MG63 (cell line): ENCODE measurements at regions not wholly inside any gene's neighbourhood (a gene's known extent, or its start where the extent isn't known, plus 50 kb on each side); places are given as distances from the start of the nearest gene placed in this dataset.

Source experiments
- DNase-seq: peaks from one replicate; pipeline ENCODE4 v3.0.0-alpha.2; 2020
- H3K27me3 ChIP-seq: fragments of 250-450 bp; sonication (Bioruptor Pico); 2 replicates; pipeline ENCODE4 v1.5.1; 2020; ENCODE audit warnings: mild to moderate bottlenecking, moderate library complexity
- H3K36me3 ChIP-seq: fragments of 250-450 bp; sonication (Bioruptor Pico); 2 replicates; pipeline ENCODE4 v1.5.1; 2020; ENCODE audit warnings: mild to moderate bottlenecking, moderate library complexity
- H3K4me3 ChIP-seq: fragments of 250-450 bp; sonication (Bioruptor Pico); 2 replicates; pipeline ENCODE4 v1.5.1; 2020; ENCODE audit warnings: mild to moderate bottlenecking, moderate library complexity
- H3K9me3 ChIP-seq: fragments of 250-450 bp; sonication (Bioruptor Pico); 2 replicates; pipeline ENCODE4 v1.5.1; 2020; ENCODE audit warnings: mild to moderate bottlenecking, moderate library complexity

DNA sequence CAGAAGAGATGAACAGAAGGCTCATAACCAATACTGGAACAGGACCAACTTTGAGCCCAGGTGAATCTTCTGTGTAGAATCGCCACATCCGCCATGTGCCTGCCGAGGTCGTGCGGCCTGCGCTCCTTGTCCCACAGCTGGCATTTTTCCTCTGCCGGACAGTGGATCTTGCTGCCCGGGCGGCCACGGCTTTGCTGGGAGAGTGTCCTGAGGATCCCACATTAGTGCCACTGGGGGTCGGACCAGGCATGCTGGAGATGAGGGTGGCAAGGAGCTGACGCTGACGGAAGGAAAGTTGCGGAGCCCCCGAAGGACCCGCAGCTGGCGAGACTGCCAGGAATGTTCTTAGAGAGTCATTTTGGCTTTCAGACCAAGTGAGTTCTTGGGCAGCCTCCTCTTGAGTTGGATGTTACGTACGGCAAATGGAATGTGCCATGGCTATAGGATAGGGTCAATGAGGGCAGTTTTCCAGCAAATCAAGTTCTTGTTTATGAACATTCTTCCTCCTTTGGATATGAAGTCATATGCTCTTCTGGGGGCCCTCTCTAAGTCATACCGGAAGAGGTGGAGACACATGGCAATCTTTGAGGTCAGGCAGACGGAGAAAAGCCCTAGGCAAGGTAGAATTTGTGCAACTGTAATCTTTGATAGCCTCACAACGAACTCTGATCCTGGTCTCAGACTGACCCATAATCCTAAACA, 57.4 kb upstream of the NUP160 start:
- no peaks in the 10 kb centered on the region for H3K9me3 ChIP-seq
- H3K27me3 ChIP-seq = no peaks in the 10 kb centered on the region
- DNase-seq = peak; percentile 26
- H3K4me3 ChIP-seq = no peak overlapping the region
- H3K36me3 ChIP-seq = no peaks in the 10 kb centered on the region

DNA sequence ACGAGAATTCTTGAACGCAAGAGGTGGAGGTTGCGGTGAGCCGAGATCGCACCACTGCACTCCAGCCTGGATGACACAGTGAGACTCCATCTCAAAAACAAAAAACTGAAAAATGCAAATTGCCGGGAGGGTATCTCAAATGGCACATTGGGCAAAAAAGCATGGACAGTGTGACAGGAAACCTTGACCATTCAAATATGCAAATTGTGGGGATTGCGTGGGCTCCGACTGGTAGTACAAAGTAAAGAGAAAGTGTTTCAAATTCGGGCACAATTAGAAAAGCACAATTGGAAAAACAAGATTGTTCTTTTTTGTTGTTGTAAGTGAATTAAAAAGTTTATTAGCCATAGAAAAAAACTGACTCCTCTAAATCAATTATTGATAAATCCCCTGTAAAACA, 56.7 kb upstream of the NUP160 start:
- H3K27me3 ChIP-seq = no peaks in the 10 kb centered on the region
- no peak for DNase-seq
- H3K4me3 ChIP-seq = no peak overlapping the region
- H3K9me3 ChIP-seq = no peaks in the 10 kb centered on the region
- H3K36me3 ChIP-seq = no peaks in the 10 kb centered on the region

DNA sequence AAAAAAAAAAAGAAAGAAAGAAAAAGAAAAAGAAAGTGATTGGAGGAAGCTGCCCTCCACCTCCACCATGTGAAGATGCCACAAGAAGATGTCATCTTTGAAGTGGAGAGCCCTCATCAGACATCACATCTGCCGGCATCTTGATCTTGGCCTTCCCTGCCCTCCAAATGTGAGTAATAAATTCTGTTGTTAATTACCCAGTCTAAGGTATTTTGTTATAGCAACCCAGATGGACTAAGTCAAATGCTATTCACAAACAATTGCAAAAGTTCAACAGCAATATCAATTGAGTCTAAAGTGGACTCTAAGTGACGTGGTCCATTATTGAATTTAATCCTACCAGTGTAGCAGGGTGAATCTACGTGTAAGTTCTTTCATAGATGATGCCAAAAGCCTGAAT, 55.9 kb upstream of the NUP160 start:
- DNase-seq = no peak
- Histone ChIP-seq H3K4me3 (no peak overlapping the region), H3K36me3 (no peaks in the 10 kb centered on the region), H3K27me3 (no peaks in the 10 kb centered on the region), H3K9me3 (no peaks in the 10 kb centered on the region)

DNA sequence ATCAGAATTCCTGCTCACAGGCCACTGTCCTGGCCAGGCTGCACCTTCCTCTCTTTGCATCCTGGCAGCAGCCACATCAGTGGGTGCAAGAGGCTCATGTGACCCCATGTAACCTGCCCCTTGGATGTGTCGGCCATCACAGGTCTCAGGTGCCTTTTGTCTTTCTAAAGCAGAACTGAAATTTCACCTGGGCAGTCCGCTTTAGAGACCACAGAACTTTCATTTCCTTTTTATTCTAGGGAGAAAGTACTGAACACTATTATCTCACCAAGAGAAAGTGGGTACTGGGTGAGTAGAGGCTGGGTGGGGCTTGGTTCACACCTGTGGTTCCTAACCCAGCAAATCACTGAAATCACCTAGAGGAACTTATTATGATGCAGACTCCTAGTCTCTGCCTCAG, 51.7 kb upstream of the NUP160 start:
- Histone ChIP-seq H3K4me3 (no peak overlapping the region), H3K27me3 (no peaks in the 10 kb centered on the region), H3K36me3 (no peaks in the 10 kb centered on the region), H3K9me3 (no peaks in the 10 kb centered on the region)
- DNase-seq = no peak
